ENCODE measurements at regions not wholly inside any gene's neighbourhood (a gene's known extent, or its start where the extent isn't known, plus 50 kb on each side); places are given as distances from the start of the nearest gene placed in this dataset.

DNA sequence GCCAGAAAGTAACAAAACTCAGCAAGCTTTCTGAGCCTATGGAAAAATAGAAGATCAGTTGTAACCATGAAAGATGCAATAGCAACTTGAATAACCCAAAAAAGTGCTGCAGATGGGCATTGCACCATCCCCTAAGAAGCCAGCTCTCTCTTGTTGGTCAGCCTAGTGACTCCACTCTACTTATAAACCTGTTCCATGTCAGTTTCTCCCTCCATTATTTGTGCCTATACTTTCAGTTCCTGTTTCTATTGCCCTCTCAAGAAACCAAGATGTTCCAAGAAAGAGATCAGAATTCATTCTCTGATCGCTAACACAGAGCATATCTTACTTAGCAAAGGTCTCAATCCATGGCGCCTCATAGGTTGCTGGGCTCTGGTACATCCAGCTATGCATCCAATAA, 170.3 kb upstream of the MAP2 start (continued):
- TF ChIP-seq, protein P1, sequence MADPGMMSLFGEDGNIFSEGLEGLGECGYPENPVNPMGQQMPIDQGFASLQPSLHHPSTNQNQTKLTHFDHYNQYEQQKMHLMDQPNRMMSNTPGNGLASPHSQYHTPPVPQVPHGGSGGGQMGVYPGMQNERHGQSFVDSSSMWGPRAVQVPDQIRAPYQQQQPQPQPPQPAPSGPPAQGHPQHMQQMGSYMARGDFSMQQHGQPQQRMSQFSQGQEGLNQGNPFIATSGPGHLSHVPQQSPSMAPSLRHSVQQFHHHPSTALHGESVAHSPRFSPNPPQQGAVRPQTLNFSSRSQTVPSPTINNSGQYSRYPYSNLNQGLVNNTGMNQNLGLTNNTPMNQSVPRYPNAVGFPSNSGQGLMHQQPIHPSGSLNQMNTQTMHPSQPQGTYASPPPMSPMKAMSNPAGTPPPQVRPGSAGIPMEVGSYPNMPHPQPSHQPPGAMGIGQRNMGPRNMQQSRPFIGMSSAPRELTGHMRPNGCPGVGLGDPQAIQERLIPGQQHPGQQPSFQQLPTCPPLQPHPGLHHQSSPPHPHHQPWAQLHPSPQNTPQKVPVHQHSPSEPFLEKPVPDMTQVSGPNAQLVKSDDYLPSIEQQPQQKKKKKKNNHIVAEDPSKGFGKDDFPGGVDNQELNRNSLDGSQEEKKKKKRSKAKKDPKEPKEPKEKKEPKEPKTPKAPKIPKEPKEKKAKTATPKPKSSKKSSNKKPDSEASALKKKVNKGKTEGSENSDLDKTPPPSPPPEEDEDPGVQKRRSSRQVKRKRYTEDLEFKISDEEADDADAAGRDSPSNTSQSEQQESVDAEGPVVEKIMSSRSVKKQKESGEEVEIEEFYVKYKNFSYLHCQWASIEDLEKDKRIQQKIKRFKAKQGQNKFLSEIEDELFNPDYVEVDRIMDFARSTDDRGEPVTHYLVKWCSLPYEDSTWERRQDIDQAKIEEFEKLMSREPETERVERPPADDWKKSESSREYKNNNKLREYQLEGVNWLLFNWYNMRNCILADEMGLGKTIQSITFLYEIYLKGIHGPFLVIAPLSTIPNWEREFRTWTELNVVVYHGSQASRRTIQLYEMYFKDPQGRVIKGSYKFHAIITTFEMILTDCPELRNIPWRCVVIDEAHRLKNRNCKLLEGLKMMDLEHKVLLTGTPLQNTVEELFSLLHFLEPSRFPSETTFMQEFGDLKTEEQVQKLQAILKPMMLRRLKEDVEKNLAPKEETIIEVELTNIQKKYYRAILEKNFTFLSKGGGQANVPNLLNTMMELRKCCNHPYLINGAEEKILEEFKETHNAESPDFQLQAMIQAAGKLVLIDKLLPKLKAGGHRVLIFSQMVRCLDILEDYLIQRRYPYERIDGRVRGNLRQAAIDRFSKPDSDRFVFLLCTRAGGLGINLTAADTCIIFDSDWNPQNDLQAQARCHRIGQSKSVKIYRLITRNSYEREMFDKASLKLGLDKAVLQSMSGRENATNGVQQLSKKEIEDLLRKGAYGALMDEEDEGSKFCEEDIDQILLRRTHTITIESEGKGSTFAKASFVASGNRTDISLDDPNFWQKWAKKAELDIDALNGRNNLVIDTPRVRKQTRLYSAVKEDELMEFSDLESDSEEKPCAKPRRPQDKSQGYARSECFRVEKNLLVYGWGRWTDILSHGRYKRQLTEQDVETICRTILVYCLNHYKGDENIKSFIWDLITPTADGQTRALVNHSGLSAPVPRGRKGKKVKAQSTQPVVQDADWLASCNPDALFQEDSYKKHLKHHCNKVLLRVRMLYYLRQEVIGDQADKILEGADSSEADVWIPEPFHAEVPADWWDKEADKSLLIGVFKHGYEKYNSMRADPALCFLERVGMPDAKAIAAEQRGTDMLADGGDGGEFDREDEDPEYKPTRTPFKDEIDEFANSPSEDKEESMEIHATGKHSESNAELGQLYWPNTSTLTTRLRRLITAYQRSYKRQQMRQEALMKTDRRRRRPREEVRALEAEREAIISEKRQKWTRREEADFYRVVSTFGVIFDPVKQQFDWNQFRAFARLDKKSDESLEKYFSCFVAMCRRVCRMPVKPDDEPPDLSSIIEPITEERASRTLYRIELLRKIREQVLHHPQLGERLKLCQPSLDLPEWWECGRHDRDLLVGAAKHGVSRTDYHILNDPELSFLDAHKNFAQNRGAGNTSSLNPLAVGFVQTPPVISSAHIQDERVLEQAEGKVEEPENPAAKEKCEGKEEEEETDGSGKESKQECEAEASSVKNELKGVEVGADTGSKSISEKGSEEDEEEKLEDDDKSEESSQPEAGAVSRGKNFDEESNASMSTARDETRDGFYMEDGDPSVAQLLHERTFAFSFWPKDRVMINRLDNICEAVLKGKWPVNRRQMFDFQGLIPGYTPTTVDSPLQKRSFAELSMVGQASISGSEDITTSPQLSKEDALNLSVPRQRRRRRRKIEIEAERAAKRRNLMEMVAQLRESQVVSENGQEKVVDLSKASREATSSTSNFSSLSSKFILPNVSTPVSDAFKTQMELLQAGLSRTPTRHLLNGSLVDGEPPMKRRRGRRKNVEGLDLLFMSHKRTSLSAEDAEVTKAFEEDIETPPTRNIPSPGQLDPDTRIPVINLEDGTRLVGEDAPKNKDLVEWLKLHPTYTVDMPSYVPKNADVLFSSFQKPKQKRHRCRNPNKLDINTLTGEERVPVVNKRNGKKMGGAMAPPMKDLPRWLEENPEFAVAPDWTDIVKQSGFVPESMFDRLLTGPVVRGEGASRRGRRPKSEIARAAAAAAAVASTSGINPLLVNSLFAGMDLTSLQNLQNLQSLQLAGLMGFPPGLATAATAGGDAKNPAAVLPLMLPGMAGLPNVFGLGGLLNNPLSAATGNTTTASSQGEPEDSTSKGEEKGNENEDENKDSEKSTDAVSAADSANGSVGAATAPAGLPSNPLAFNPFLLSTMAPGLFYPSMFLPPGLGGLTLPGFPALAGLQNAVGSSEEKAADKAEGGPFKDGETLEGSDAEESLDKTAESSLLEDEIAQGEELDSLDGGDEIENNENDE (IDR thresholded peaks at IDR 0.05; ENCODE audit: insufficient replicate concordance, low read length), result no peak
- TF ChIP-seq NRF1 (IDR thresholded peaks at IDR 0.05; ENCODE audit: low read depth, low read length) (no peak), MAFK (IDR thresholded peaks at IDR 0.05; ENCODE audit: low read depth, low read length) (no peak), SP2 (IDR thresholded peaks at IDR 0.05; ENCODE audit: low read length) (no peak), KDM5A (IDR thresholded peaks at IDR 0.05; ENCODE audit: low read length) (no peak), HDAC2 (IDR thresholded peaks at IDR 0.05; ENCODE audit: borderline replicate concordance in 1 of 2, low read depth in 2 of 2, low read length in 2 of 2) (no peak), TCF12 (IDR thresholded peaks at IDR 0.05; ENCODE audit: low read depth, low read length) (no peak)
